Prostate gland (tissue), 2 donors: ENCODE measurements at regions not wholly inside any gene's neighbourhood (a gene's known extent, or its start where the extent isn't known, plus 50 kb on each side); places are given as distances from the start of the nearest gene placed in this dataset.

Experiments
- DNase-seq: peaks from one replicate; pipeline ENCODE4 v3.0.0-alpha.2; 2019; ENCODE audit warnings: low spot score
- H3K27ac ChIP-seq, 2 donors: fragments of 200-600 bp; sonication (generic); 2 replicates each; pipeline ENCODE4 v1.5.1; 2017 to 2019
- H3K27me3 ChIP-seq: fragments of 200-600 bp; sonication (generic); replicated peaks from 2 replicates; pipeline ENCODE4 v1.5.1; 2019; ENCODE audit not compliant: insufficient read depth
- H3K36me3 ChIP-seq, 2 donors: fragments of 200-600 bp; sonication (generic); 1 replicate in 1 of 2; 2 replicates in 1 of 2; pipeline versions ENCODE4 v1.5.1 to v1.8.1; 2017 to 2019
- H3K4me1 ChIP-seq: fragments of 200-600 bp; sonication (generic); replicated peaks from 2 replicates; pipeline ENCODE4 v1.5.1; 2019
- H3K4me3 ChIP-seq, 2 donors: fragments of 200-600 bp; sonication (generic); 2 replicates each; pipeline ENCODE4 v1.5.1; 2017 to 2019
- H3K9me3 ChIP-seq: fragments of 200-600 bp; sonication (generic); 2 replicates; pipeline ENCODE4 v1.5.1; 2017
- POLR2A ChIP-seq: fragments of 450-650 bp; IDR thresholded peaks from one replicate; pipeline ENCODE4 v1.6.1; 2016; ENCODE audit warnings: antibody characterized with exemption, mild to moderate bottlenecking
- POLR2AphosphoS5 ChIP-seq: sonication (generic); formaldehyde crosslinking; IDR thresholded peaks from one replicate; pipeline ENCODE4 v1.6.1; 2017; ENCODE audit warnings: antibody characterized with exemption
- WGBS: methylation state at CpG from one replicate; pipeline ENCODE4 v1.1.5; 2018; 5-methylcytosine and 5-hydroxymethylcytosine counted together
- intact Hi-C: fragments of 100-400 bp; cut with DNase I; formaldehyde crosslinking; loops from one replicate; pipeline ENCODE4 v1.14.2; 2022
- TF ChIP-seq, protein P1 (sequence below), 4 experiments: fragments of 200-600 bp in 2 of 4; fragments of 450-650 bp in 2 of 4; sonication (generic) in 2 of 4; IDR thresholded peaks; 1 replicate in 3 of 4; 2 replicates in 1 of 4; pipeline ENCODE4 v1.5.1; 2016 to 2019; ENCODE audit warnings: antibody characterized with exemption in 4 of 4, mild to moderate bottlenecking in 2 of 4, moderate library complexity in 2 of 4

- no peak overlapping the region for H3K4me3 ChIP-seq
- WGBS = 87% methylated on average over 8 of the region's 8 CpGs
These were observed 215.9 kb upstream of the TNRC6C start for GRCh38 chr17:77742579-77742978.

DNA sequence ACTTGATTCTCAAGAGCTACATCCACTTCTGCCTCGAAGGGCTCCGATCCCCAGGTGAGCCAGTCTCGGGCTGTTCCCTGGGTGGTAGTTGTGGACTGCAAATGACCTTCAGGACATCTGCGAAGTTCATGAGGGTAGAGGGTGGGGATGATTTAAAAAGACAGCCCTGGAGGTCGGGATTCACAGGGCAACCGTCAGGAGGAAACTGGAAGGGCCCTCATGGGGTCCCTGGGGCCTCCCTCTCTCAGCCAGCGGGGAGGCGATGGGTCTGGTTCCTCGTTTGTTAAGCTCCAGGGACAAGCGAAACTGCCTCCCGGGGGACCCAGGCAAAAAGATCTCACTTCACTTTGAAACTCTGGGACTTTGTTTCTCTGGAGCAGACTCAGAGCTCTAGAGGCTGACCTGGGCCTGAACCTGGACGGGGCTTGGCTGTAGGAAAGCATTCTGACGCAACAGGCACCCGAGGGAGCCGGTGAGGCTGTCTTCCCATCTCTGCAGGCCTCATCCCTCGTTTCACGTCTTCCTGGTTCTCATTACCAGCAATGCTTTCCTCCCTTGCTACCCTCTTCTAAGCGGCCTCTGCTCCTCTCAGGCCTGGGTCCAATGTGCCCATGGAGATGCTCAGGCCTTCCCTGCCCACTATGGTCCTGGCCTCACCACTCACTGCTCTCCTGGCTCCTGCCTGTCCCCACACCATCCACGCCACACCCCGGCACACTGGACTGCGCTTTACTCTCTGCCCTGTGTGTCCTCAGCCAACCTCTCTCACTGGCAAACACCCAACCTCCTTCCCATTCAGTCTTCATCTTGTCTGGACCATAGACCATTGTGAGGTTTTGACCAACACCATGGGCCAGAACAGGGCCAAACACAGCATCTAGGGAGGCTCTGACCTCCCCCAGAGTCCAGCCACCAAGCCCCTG lies 214.2 kb upstream of the TNRC6C start:
- Histone ChIP-seq H3K9me3 (no peaks in the 10 kb centered on the region), H3K27me3 (no peaks in the 10 kb centered on the region), H3K4me3 (no peak overlapping the region), H3K27ac (no peak overlapping the region), H3K4me1 (no peaks in the 10 kb centered on the region), H3K36me3 (no peaks in the 10 kb centered on the region)
- 89% methylated on average over 21 of the region's 21 CpGs for WGBS
- intact Hi-C loops = no loop called here
- no peak for TF ChIP-seq POLR2A
- no peak for TF ChIP-seq POLR2AphosphoS5
- TF ChIP-seq, protein P1, sequence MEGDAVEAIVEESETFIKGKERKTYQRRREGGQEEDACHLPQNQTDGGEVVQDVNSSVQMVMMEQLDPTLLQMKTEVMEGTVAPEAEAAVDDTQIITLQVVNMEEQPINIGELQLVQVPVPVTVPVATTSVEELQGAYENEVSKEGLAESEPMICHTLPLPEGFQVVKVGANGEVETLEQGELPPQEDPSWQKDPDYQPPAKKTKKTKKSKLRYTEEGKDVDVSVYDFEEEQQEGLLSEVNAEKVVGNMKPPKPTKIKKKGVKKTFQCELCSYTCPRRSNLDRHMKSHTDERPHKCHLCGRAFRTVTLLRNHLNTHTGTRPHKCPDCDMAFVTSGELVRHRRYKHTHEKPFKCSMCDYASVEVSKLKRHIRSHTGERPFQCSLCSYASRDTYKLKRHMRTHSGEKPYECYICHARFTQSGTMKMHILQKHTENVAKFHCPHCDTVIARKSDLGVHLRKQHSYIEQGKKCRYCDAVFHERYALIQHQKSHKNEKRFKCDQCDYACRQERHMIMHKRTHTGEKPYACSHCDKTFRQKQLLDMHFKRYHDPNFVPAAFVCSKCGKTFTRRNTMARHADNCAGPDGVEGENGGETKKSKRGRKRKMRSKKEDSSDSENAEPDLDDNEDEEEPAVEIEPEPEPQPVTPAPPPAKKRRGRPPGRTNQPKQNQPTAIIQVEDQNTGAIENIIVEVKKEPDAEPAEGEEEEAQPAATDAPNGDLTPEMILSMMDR (IDR thresholded peaks at IDR 0.05) = no peak
- no peak for DNase-seq

More at GRCh38 chr17:77742579-77742978, 215.9 kb upstream of the TNRC6C start:
- DNase-seq = no peak
- no peaks in the 10 kb centered on the region for H3K27me3 ChIP-seq
- intact Hi-C loops = no loop called here
- TF ChIP-seq, protein P1 (IDR thresholded peaks at IDR 0.05) = no peak
- no peak for TF ChIP-seq POLR2AphosphoS5
- H3K4me1 ChIP-seq = no peaks in the 10 kb centered on the region
- H3K27ac ChIP-seq = no peak overlapping the region
- H3K36me3 ChIP-seq = no peaks in the 10 kb centered on the region
- H3K9me3 ChIP-seq = no peaks in the 10 kb centered on the region

DNA sequence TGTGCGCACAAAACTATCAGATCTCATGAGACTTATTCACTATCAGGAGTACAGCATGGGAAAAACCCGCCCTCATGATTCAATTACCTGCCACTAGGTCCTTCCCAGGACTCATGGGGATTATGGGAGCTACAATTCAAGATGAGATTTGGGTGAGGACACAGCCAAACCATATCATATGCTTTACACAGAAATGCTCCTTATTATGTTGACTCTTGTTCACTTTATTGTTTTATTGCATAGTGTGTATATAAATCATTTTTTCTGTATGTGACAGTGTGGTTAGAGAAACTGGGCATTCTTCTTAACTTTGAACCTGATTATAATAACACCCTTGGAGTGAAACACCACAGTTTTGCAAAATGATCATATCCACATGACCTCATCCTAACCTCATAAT lies 212.8 kb upstream of the TNRC6C start:
- H3K9me3 ChIP-seq = no peaks in the 10 kb centered on the region
- no peak overlapping the region for H3K27ac ChIP-seq
- H3K4me3 ChIP-seq = no peak overlapping the region
- no peaks in the 10 kb centered on the region for H3K27me3 ChIP-seq
- DNase-seq = no peak
- no peaks in the 10 kb centered on the region for H3K36me3 ChIP-seq
- intact Hi-C loops = no loop called here
- TF ChIP-seq, protein P1 (IDR thresholded peaks at IDR 0.05) = no peak
- TF ChIP-seq POLR2AphosphoS5 (no peak), POLR2A (no peak)
- no peaks in the 10 kb centered on the region for H3K4me1 ChIP-seq
- 100% methylated on average over 2 of the region's 2 CpGs for WGBS

DNA sequence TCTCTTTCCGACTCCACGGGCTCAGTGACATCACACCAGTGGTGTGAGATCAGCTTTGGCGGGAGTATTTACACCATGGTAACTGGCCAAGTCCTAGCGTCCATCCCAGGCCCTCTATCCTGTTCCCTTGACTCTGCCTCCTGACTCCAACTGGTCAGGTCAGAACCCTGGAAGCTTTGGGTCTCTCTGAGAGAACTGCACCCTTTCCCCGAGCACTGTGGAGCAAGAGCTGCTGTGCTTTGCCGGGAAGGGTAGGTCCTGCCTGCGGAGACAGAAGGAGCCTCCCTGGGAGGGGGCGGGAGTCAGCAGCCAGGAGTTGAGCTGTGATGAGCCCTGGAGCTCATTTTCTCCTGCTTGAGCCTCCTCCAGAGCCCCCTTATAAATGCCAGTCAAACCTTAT lies 212.1 kb upstream of the TNRC6C start:
- H3K9me3 ChIP-seq = no peaks in the 10 kb centered on the region
- H3K27ac ChIP-seq = no peak overlapping the region
- 79% methylated on average over 8 of the region's 8 CpGs for WGBS
- H3K36me3 ChIP-seq = no peaks in the 10 kb centered on the region
- H3K4me1 ChIP-seq = no peaks in the 10 kb centered on the region
- H3K4me3 ChIP-seq = no peak overlapping the region
- H3K27me3 ChIP-seq = no peaks in the 10 kb centered on the region
- intact Hi-C loops = no loop called here
- TF ChIP-seq POLR2AphosphoS5 (no peak), POLR2A (no peak)
- TF ChIP-seq, protein P1 (IDR thresholded peaks at IDR 0.05) = no peak
- no peak for DNase-seq
